IMR-90 (cell line): ENCODE measurements at regions not wholly inside any gene's neighbourhood (a gene's known extent, or its start where the extent isn't known, plus 50 kb on each side); places are given as distances from the start of the nearest gene placed in this dataset.

Source experiments
- ATAC-seq: fragments of 200-7000 bp; cut with Tn5 transposase; 2 replicates; pipeline ENCODE4 v1.9.1; 2020; ENCODE audit warnings: low read depth, mild to moderate bottlenecking, moderate library complexity
- BruUV-seq: library from RNA; stranded (reverse); fragments of 400-500 nt; replicated peaks from 2 replicates; lab custom pipeline; 2021; lab: Mats Ljungman, UMichigan
- CTCF ChIA-PET: fragments of 300-600 bp; formaldehyde crosslinking; extraction: SDS; loops from one replicate; lab custom pipeline; 2021; ENCODE audit warnings: antibody characterized with exemption; lab: Yijun Ruan, JAX
- POLR2A ChIA-PET: fragments of 300-600 bp; sonication (Branson Sonifier 250); formaldehyde crosslinking; loops from one replicate; lab custom pipeline; 2022; ENCODE audit warnings: antibody characterized with exemption; ENCODE audit not compliant: unreplicated experiment; lab: Charles Lee
- DNase-seq: peaks from one replicate; pipeline ENCODE4 v3.0.0; 2013
- H2AFZ ChIP-seq: replicated peaks from 2 replicates; pipeline ENCODE3; 2013; ENCODE audit warnings: low read length, mild to moderate bottlenecking; ENCODE audit not compliant: poor library complexity
- H2AK5ac ChIP-seq: 2 replicates; pipeline ENCODE4 v1.6.1; 2013; ENCODE audit warnings: low read depth, low read length, inconsistent platforms
- H2AK9ac ChIP-seq: replicated peaks from 2 replicates; pipeline ENCODE3; 2013; ENCODE audit warnings: mild to moderate bottlenecking, low read depth, low read length, moderate library complexity; ENCODE audit not compliant: poor library complexity
- H2BK120ac ChIP-seq: 2 replicates; pipeline ENCODE4 v1.6.1; 2013; ENCODE audit warnings: low read depth, low read length, inconsistent platforms
- H2BK15ac ChIP-seq: 3 replicates; pipeline ENCODE4 v1.6.1; 2013; ENCODE audit warnings: low read depth, low read length, inconsistent platforms
- H2BK20ac ChIP-seq: 2 replicates; pipeline ENCODE4 v1.6.1; 2013; ENCODE audit warnings: low read depth, mild to moderate bottlenecking, inconsistent platforms, low read length, moderate library complexity
- H2BK5ac ChIP-seq: 2 replicates; pipeline ENCODE4 v1.6.1; 2013; ENCODE audit warnings: mild to moderate bottlenecking, low read depth, low read length, inconsistent platforms; ENCODE audit not compliant: poor library complexity, severe bottlenecking
- H3K14ac ChIP-seq: replicated peaks from 2 replicates; pipeline ENCODE4 v1.6.1; 2013; ENCODE audit warnings: low read depth, low read length, inconsistent platforms
- H3K18ac ChIP-seq: 2 replicates; pipeline ENCODE4 v1.6.1; 2013; ENCODE audit warnings: low read depth, low read length, control low read depth
- H3K23ac ChIP-seq: 2 replicates; pipeline ENCODE4 v1.6.1; 2013; ENCODE audit warnings: low read depth, low read length, inconsistent platforms
- H3K27ac ChIP-seq: 2 replicates; pipeline ENCODE4 v1.5.1; 2013; ENCODE audit warnings: mild to moderate bottlenecking, control low read depth, low read length; ENCODE audit not compliant: insufficient read depth
- H3K27me3 ChIP-seq: 2 replicates; pipeline ENCODE4 v1.6.1; 2013; ENCODE audit warnings: low read length; ENCODE audit not compliant: control insufficient read depth, insufficient read depth
- H3K36me3 ChIP-seq: 2 replicates; pipeline ENCODE4 v1.6.1; 2013; ENCODE audit warnings: low read length, mixed read lengths; ENCODE audit not compliant: control insufficient read depth, insufficient read depth
- H3K4ac ChIP-seq: 2 replicates; pipeline ENCODE4 v1.6.1; 2013; ENCODE audit warnings: low read depth, low read length, inconsistent platforms
- H3K4me1 ChIP-seq: 2 replicates; pipeline ENCODE4 v1.6.1; 2013; ENCODE audit warnings: low read length, mixed read lengths; ENCODE audit not compliant: control insufficient read depth, insufficient read depth
- H3K4me2 ChIP-seq: 2 replicates; pipeline ENCODE4 v1.6.1; 2013; ENCODE audit warnings: low read depth, mild to moderate bottlenecking, control low read depth, low read length, moderate library complexity
- H3K4me3 ChIP-seq: 2 replicates; pipeline ENCODE4 v1.5.1; 2013; ENCODE audit warnings: low read depth, mild to moderate bottlenecking, control low read depth, low read length, moderate library complexity; ENCODE audit not compliant: insufficient read depth
- H3K56ac ChIP-seq: 2 replicates; pipeline ENCODE4 v1.6.1; 2013; ENCODE audit warnings: low read length, inconsistent platforms; ENCODE audit not compliant: insufficient read depth; ENCODE audit errors: extremely low read depth
- H3K79me1 ChIP-seq, 2 experiments: 2 replicates each; pipeline ENCODE4 v1.6.1; 2013; ENCODE audit warnings: low read length in 2 of 2, inconsistent platforms in 1 of 2, low read depth in 1 of 2
- H3K9ac ChIP-seq: 2 replicates; pipeline ENCODE4 v1.6.1; 2013; ENCODE audit warnings: low read depth, low read length, control low read depth
- H3K9me1 ChIP-seq: 2 replicates; pipeline ENCODE4 v1.6.1; 2013; ENCODE audit warnings: low read length, inconsistent platforms; ENCODE audit not compliant: insufficient read depth
- H3K9me3 ChIP-seq: 2 replicates; pipeline ENCODE4 v1.6.1; 2013; ENCODE audit warnings: low read length; ENCODE audit not compliant: control insufficient read depth, insufficient read depth
- H4K20me1 ChIP-seq: 2 replicates; pipeline ENCODE4 v1.6.1; 2013; ENCODE audit warnings: low read length, inconsistent platforms; ENCODE audit not compliant: insufficient read depth
- H4K5ac ChIP-seq: 2 replicates; pipeline ENCODE4 v1.6.1; 2013; ENCODE audit warnings: mild to moderate bottlenecking, low read depth, low read length, control low read depth
- H4K8ac ChIP-seq, 2 experiments: 2 replicates each; pipeline ENCODE4 v1.6.1; 2013; ENCODE audit warnings: low read depth in 2 of 2, low read length in 2 of 2, control low read depth in 1 of 2, inconsistent platforms in 1 of 2
- H4K91ac ChIP-seq: 2 replicates; pipeline ENCODE4 v1.6.1; 2013; ENCODE audit warnings: low read depth, low read length, inconsistent platforms; ENCODE audit not compliant: insufficient read depth
- CEBPB ChIP-seq: IDR thresholded peaks from 2 replicates; pipeline ENCODE4 v1.6.1; 2012; ENCODE audit warnings: low read depth, low read length, improper control_type of control experiment
- CHD1 ChIP-seq: IDR thresholded peaks from 2 replicates; pipeline ENCODE4 v1.6.1; 2012; ENCODE audit warnings: low read depth, low read length, improper control_type of control experiment
- FOS ChIP-seq: fragments of 150-350 bp; IDR thresholded peaks from 2 replicates; pipeline ENCODE4 v1.6.1; 2016; ENCODE audit warnings: low read depth, low read length
- MAFK ChIP-seq: IDR thresholded peaks from 2 replicates; pipeline ENCODE4 v1.6.1; 2012; ENCODE audit warnings: low read depth, low read length, improper control_type of control experiment
- MAZ ChIP-seq: IDR thresholded peaks from 2 replicates; pipeline ENCODE4 v1.6.1; 2012; ENCODE audit warnings: low read depth, mild to moderate bottlenecking, low read length, improper control_type of control experiment, moderate library complexity, borderline replicate concordance
- MXI1 ChIP-seq: IDR thresholded peaks from 2 replicates; pipeline ENCODE4 v1.6.1; 2012; ENCODE audit warnings: low read depth, mild to moderate bottlenecking, low read length, moderate library complexity, borderline replicate concordance
- POLR2A ChIP-seq: IDR thresholded peaks from 2 replicates; pipeline ENCODE4 v1.6.1; 2012; ENCODE audit warnings: mild to moderate bottlenecking, low read depth, low read length
- RAD21 ChIP-seq: IDR thresholded peaks from 2 replicates; pipeline ENCODE4 v1.6.1; 2012; ENCODE audit warnings: low read length, improper control_type of control experiment
- RCOR1 ChIP-seq: IDR thresholded peaks from 2 replicates; pipeline ENCODE4 v1.6.1; 2012; ENCODE audit warnings: mild to moderate bottlenecking, low read length, improper control_type of control experiment; ENCODE audit not compliant: insufficient replicate concordance
- RFX5 ChIP-seq: IDR thresholded peaks from 2 replicates; pipeline ENCODE4 v1.8.0; 2012; ENCODE audit warnings: low read depth, mild to moderate bottlenecking, low read length, moderate library complexity
- SMC3 ChIP-seq: fragments of 150-350 bp; IDR thresholded peaks from 2 replicates; pipeline ENCODE4 v1.6.1; 2016; ENCODE audit warnings: low read depth, mild to moderate bottlenecking, antibody characterized with exemption, low read length, moderate library complexity
- WGBS, 2 experiments: methylation state at CpG; one replicate each; pipeline versions ENCODE4 v1.1.5 to v1.1.7; 2013; ENCODE audit warnings: missing lambda C conversion rate in 2 of 2; ENCODE audit not compliant: insufficient read length in 1 of 2; ENCODE audit errors: extremely low coverage in 2 of 2; 5-methylcytosine and 5-hydroxymethylcytosine counted together
- dilution Hi-C: fragments of 300-500 bp; cut with HindIII; formaldehyde crosslinking; loops from one replicate; pipeline ENCODE4 v1.14.3; 2018; ENCODE audit warnings: low sequenced_read_pairs; ENCODE audit not compliant: unreplicated experiment
- in situ Hi-C: fragments of 300-500 bp; cut with MboI; formaldehyde crosslinking; loops from 3 replicates; pipeline ENCODE4 v1.14.3; 2019; ENCODE audit warnings: low sequenced_read_pairs, inconsistent platforms, mixed read lengths
- intact Hi-C: fragments of 100-400 bp; cut with micrococcal nuclease; formaldehyde crosslinking; loops from 2 replicates; pipeline ENCODE4 v1.10.0; 2022
- TF ChIP-seq, protein P1 (sequence below): fragments of 150-350 bp; IDR thresholded peaks from 2 replicates; pipeline ENCODE4 v1.6.1; 2017; ENCODE audit warnings: mild to moderate bottlenecking, antibody characterized with exemption, low read length, low read depth
- TF ChIP-seq, protein P2 (sequence below): fragments of 150-350 bp; IDR thresholded peaks from 2 replicates; pipeline ENCODE4 v1.6.1; 2016; ENCODE audit warnings: low read depth, mild to moderate bottlenecking, low read length, moderate library complexity, borderline replicate concordance

DNA sequence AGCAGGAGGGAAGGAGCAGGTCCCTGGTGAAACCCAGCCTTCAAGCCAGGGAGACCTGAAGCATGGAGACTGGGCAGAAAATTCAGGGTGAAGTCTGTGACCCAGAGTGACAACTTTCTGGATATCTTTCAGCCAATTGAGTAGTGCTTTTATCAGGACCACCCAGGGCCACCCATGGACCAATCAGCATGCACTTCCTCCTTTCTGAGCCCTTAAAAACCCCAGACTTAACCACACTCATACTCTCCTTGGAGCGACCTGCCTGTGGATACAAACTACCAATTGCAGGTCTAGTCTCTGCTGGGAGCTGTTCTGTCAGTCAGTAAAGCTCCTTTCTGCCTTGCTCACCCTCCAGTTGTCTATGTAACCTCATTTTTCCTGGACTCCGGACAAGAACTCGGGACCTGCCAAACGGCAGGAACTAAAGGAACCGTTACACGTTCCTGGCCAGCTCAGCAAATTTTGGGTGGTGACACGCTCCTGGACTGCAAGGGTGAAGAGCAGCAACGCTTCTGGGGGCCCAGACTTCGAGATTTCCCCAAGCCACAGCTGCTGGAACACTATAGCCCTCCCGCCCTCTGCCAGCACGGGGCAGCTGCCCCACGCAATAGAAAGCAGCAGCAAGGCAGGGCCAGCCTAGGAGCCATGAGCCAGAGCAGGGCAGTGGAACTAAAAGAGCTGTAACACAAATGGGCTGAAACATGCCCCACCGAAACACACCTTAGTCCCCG is 1183.4 kb downstream of the AMY1C start:
- BruUV-seq = no TSS peak
- H3K9me3 ChIP-seq = peaks cover 15% of the 10 kb centered on the region; the same call in 1 of the 2 replicates
- H3K9me1 ChIP-seq = no peaks in the 10 kb centered on the region
- H2BK15ac ChIP-seq = no peak overlapping the region
- H2BK5ac ChIP-seq = no peak overlapping the region
- no peak overlapping the region for H2AK9ac ChIP-seq
- H3K27me3 ChIP-seq = no peaks in the 10 kb centered on the region
- no peak overlapping the region for H3K18ac ChIP-seq
- DNase-seq (no peak), ATAC-seq (no peak)
- H3K56ac ChIP-seq = no peak overlapping the region
- H2AK5ac ChIP-seq = no peak overlapping the region
- TF ChIP-seq CEBPB = no peak
- TF ChIP-seq, protein P1, sequence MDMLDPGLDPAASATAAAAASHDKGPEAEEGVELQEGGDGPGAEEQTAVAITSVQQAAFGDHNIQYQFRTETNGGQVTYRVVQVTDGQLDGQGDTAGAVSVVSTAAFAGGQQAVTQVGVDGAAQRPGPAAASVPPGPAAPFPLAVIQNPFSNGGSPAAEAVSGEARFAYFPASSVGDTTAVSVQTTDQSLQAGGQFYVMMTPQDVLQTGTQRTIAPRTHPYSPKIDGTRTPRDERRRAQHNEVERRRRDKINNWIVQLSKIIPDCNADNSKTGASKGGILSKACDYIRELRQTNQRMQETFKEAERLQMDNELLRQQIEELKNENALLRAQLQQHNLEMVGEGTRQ = no peak
- no peak for TF ChIP-seq RAD21
- TF ChIP-seq RCOR1 = no peak
- TF ChIP-seq MAZ = no peak
- TF ChIP-seq CHD1 = no peak
- TF ChIP-seq MAFK = no peak
- TF ChIP-seq POLR2A = no peak
- TF ChIP-seq FOS = no peak
- no peak for TF ChIP-seq SMC3
- no peak for TF ChIP-seq RFX5
- no peak for TF ChIP-seq MXI1
- TF ChIP-seq, protein P2, sequence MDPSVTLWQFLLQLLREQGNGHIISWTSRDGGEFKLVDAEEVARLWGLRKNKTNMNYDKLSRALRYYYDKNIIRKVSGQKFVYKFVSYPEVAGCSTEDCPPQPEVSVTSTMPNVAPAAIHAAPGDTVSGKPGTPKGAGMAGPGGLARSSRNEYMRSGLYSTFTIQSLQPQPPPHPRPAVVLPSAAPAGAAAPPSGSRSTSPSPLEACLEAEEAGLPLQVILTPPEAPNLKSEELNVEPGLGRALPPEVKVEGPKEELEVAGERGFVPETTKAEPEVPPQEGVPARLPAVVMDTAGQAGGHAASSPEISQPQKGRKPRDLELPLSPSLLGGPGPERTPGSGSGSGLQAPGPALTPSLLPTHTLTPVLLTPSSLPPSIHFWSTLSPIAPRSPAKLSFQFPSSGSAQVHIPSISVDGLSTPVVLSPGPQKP = no peak
- WGBS, 2 experiments = 44% methylated on average over 7 of the region's 14 CpGs; no CpG with 5 or more reads in 1 of the 2 experiments
- H4K5ac ChIP-seq = no peak overlapping the region
- no peaks in the 10 kb centered on the region for H4K20me1 ChIP-seq
- H3K4me3 ChIP-seq = no peak overlapping the region
- no peak overlapping the region for H3K9ac ChIP-seq
- ChIA-PET POLR2A (no interaction called here), CTCF (no interaction called here)
- H3K4me2 ChIP-seq = no peak overlapping the region
- dilution Hi-C loops (no loop called here), intact Hi-C loops (no loop called here), in situ Hi-C loops (no loop called here)
- no peak overlapping the region for H3K4ac ChIP-seq
- H3K4me1 ChIP-seq = no peaks in the 10 kb centered on the region
- H3K36me3 ChIP-seq = no peaks in the 10 kb centered on the region
- no peak overlapping the region for H3K23ac ChIP-seq
- H3K27ac ChIP-seq = no peak overlapping the region
- H3K14ac ChIP-seq = no peak overlapping the region
- H2BK120ac ChIP-seq = no peak overlapping the region
- no peak overlapping the region for H4K91ac ChIP-seq
- no peak overlapping the region for H4K8ac ChIP-seq
- H2BK20ac ChIP-seq = no peak overlapping the region
- H2AFZ ChIP-seq = no peak overlapping the region
- H3K79me1 ChIP-seq = no peaks in the 10 kb centered on the region
